ENCODE measurements at regions not wholly inside any gene's neighbourhood (a gene's known extent, or its start where the extent isn't known, plus 50 kb on each side); places are given as distances from the start of the nearest gene placed in this dataset.
"Not testable (repeated sequence)": the region's sequence is repeated elsewhere in the genome, so short reads cannot be mapped to it uniquely, and the experiment has no call there.

- no peak for FAIRE-seq
These were observed 190.3 kb upstream of the TAB2 start for GRCh38 chr6:149127212-149127611.

- no peak for FAIRE-seq
These were observed 188.9 kb upstream of the TAB2 start for GRCh38 chr6:149128489-149129145.

- FAIRE-seq: no peak
These were observed 188.0 kb upstream of the TAB2 start for GRCh38 chr6:149129371-149130077.

GRCh38 chr6:149130090-149130489 is 187.4 kb upstream of the TAB2 start:
- FAIRE-seq: no peak

- FAIRE-seq: no peak
These were observed 187.0 kb upstream of the TAB2 start for GRCh38 chr6:149130508-149130907.

- FAIRE-seq: no peak
These were observed 185.6 kb upstream of the TAB2 start for GRCh38 chr6:149131891-149132290.

GRCh38 chr6:149132336-149132735 is 185.2 kb upstream of the TAB2 start:
- no peak for FAIRE-seq

- no peak for FAIRE-seq
These were observed 183.0 kb upstream of the TAB2 start for GRCh38 chr6:149134511-149134933.

- FAIRE-seq: no peak
These were observed 181.7 kb upstream of the TAB2 start for GRCh38 chr6:149135809-149136208.

- no peak for FAIRE-seq
These were observed 181.1 kb upstream of the TAB2 start for GRCh38 chr6:149136273-149136912.

- no peak for FAIRE-seq
These were observed 180.6 kb upstream of the TAB2 start for GRCh38 chr6:149136913-149137286.

- no peak for FAIRE-seq
These were observed 179.9 kb upstream of the TAB2 start for GRCh38 chr6:149137594-149137993.

GRCh38 chr6:149138089-149138488 is 179.4 kb upstream of the TAB2 start:
- FAIRE-seq: no peak

- no peak for FAIRE-seq
These were observed 178.7 kb upstream of the TAB2 start for GRCh38 chr6:149138699-149139294.

GRCh38 chr6:149139782-149140136 is 177.8 kb upstream of the TAB2 start:
- FAIRE-seq: no peak

- no peak for FAIRE-seq
These were observed 177.2 kb upstream of the TAB2 start for GRCh38 chr6:149140137-149140909.

- no peak for FAIRE-seq
These were observed 176.6 kb upstream of the TAB2 start for GRCh38 chr6:149140910-149141290.

- FAIRE-seq: no peak
These were observed 174.5 kb upstream of the TAB2 start for GRCh38 chr6:149142924-149143429.

GRCh38 chr6:149145800-149146199 is 171.7 kb upstream of the TAB2 start:
- not testable (repeated sequence) for FAIRE-seq

GRCh38 chr6:149147195-149147594 is 170.3 kb upstream of the TAB2 start:
- FAIRE-seq: no peak

- FAIRE-seq: no peak
These were observed 169.4 kb upstream of the TAB2 start for GRCh38 chr6:149147938-149148718.

GRCh38 chr6:149149653-149150052 is 167.9 kb upstream of the TAB2 start:
- FAIRE-seq: no peak
